ENCODE measurements at regions not wholly inside any gene's neighbourhood (a gene's known extent, or its start where the extent isn't known, plus 50 kb on each side); places are given as distances from the start of the nearest gene placed in this dataset.

DNA sequence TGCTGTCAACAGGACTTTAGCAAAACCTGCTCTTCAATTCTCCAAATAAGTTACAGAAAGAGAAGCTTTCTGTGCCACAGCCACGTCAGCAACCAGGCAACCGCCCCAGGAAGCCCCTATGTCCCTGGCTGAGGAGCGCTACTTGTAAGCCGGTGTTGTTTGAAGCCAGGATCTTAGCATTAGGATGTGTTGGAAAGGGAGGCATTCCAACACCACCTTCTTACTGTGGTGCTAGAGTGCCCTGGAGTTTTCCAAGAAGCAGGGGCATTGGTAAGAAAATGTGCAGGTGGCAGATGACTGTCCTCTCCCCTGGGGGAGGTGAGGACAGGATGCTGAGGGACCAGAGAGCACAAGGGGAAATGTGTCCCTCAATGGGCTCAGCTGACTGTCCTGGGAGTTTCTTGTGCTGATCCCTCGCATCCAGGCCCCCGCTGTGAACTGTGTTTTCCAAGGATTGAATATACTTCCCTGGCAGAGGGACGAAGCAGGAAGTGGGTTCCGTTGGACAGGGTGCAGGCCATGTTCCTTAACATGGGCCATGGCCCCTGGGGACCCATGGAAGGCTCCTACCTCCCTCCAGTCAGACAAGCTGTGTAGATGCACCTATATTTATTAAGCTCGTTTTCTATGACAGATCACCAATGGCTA is 139.6 kb upstream of the GDF10 start:
- Histone ChIP-seq H3K27ac (no peak overlapping the region), H3K4me1 (replicated peaks in 1 of 2) (peaks cover 0 to 5% of the 10 kb centered on the region in 2 donors), H3K9me3 (replicated peaks in 1 of 3) (no peaks in the 10 kb centered on the region), H3K27me3 (no peaks in the 10 kb centered on the region), H3K36me3 (replicated peaks in 1 of 2) (no peaks in the 10 kb centered on the region), H3K4me3 (no peak overlapping the region)
- intact Hi-C loops (cut with DNase I) = no loop called here
- no peak for TF ChIP-seq POLR2A (IDR thresholded peaks at IDR 0.05)
- TF ChIP-seq, protein P1, sequence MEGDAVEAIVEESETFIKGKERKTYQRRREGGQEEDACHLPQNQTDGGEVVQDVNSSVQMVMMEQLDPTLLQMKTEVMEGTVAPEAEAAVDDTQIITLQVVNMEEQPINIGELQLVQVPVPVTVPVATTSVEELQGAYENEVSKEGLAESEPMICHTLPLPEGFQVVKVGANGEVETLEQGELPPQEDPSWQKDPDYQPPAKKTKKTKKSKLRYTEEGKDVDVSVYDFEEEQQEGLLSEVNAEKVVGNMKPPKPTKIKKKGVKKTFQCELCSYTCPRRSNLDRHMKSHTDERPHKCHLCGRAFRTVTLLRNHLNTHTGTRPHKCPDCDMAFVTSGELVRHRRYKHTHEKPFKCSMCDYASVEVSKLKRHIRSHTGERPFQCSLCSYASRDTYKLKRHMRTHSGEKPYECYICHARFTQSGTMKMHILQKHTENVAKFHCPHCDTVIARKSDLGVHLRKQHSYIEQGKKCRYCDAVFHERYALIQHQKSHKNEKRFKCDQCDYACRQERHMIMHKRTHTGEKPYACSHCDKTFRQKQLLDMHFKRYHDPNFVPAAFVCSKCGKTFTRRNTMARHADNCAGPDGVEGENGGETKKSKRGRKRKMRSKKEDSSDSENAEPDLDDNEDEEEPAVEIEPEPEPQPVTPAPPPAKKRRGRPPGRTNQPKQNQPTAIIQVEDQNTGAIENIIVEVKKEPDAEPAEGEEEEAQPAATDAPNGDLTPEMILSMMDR (IDR thresholded peaks at IDR 0.05) = no peak
- DNase-seq = no peak
- WGBS, 4 donors = 81 to 88% (median 86%) methylated on average over 7 to 9 of the region's 9 CpGs

DNA sequence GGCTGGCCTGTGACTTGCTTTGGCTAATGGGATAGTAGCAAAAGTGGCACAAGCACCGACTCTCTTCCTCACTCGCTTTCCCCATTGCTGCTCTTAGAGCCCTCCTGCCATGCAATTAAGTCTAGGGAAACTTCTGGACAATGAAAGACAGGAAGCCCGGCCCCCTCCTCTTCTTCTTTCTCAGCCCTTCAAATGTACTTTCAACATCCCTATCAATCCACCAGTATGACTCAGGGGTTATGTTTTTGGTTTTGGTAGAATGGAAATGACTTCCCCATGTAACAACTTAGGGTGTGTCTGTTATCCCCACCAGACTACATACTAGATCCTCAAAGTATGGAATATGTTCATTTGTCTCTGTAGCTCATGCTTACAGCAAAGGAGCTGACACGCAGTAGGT is 139.0 kb upstream of the GDF10 start:
- TF ChIP-seq POLR2A (IDR thresholded peaks at IDR 0.05) = no peak
- TF ChIP-seq, protein P1 (IDR thresholded peaks at IDR 0.05) = no peak
- 78 to 84% (median 81%) methylated on average over 4 of the region's 4 CpGs for WGBS, 4 donors
- H3K9me3 ChIP-seq (replicated peaks in 1 of 3) = no peaks in the 10 kb centered on the region
- intact Hi-C loops (cut with DNase I) = no loop called here
- DNase-seq = no peak
- H3K36me3 ChIP-seq (replicated peaks in 1 of 2) = no peaks in the 10 kb centered on the region
- H3K4me1 ChIP-seq (replicated peaks in 1 of 2) = peaks cover 0 to 8% of the 10 kb centered on the region in 2 donors
- H3K27me3 ChIP-seq = no peaks in the 10 kb centered on the region
- H3K4me3 ChIP-seq = no peak overlapping the region
- no peak overlapping the region for H3K27ac ChIP-seq

DNA sequence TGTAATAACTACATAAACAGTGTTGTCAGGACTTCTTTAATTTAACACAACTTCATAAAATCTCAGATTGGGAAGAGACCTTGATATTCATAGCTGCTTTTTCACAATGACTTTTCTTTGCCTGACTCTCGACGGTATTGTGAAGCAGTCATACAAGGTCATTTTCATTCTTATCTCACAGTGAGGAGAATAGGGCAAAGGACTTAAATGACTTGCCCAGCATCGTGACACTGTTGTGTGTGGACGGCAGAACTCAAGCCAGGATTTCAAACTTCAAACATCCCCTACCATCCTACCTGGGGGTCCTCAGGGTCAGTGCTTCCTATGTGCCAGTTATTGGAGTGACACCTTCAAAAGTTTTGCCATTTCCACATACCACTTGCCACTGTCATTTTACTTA is 138.5 kb upstream of the GDF10 start:
- Histone ChIP-seq H3K27me3 (no peaks in the 10 kb centered on the region), H3K9me3 (replicated peaks in 1 of 3) (no peaks in the 10 kb centered on the region), H3K4me3 (no peak overlapping the region), H3K27ac (no peak overlapping the region), H3K36me3 (replicated peaks in 1 of 2) (no peaks in the 10 kb centered on the region), H3K4me1 (replicated peaks in 1 of 2) (peaks cover 0 to 11% of the 10 kb centered on the region in 2 donors)
- 23 to 43% (median 38%) methylated on average over 4 of the region's 4 CpGs for WGBS, 4 donors
- intact Hi-C loops (cut with DNase I) = no loop called here
- no peak for TF ChIP-seq POLR2A (IDR thresholded peaks at IDR 0.05)
- DNase-seq = no peak

DNA sequence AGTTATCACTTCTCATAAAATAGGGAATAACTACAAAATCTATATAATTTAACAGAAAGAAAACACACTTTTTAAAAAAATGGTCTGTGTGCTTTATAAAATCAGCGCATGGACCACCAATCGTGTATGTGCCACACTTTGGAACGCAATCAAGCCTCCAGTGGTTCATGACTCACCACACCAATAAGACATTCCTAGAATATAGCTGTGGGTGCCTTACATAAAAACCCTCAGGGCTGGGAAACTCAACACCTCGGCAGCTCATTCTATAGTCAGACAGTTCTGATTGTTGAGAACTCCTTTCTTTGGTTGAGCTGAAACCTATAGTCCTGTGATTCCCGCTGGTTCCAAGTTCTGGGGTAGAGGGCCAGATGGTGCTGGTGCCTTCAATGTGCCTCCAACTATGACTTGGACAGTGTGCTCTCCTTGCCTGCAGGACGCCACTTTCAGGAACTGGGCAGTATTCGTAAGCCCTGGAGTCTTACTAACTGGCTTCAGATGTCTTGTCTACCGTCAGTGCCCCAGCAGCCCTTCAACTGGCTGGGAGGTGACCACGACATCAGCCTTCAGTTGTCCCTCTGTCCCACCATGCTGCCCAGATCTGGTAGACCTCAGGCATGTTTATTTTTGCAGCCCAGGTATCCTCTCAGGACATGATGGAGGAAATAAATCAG is 135.7 kb upstream of the GDF10 start:
- Histone ChIP-seq H3K9me3 (replicated peaks in 1 of 3) (no peaks in the 10 kb centered on the region), H3K27me3 (no peaks in the 10 kb centered on the region), H3K36me3 (replicated peaks in 1 of 2) (no peaks in the 10 kb centered on the region), H3K27ac (no peak overlapping the region), H3K4me1 (replicated peaks in 1 of 2) (peaks cover 0 to 11% of the 10 kb centered on the region in 2 donors), H3K4me3 (no peak overlapping the region)
- TF ChIP-seq, protein P1 (IDR thresholded peaks at IDR 0.05) = no peak
- TF ChIP-seq POLR2A (IDR thresholded peaks at IDR 0.05) = no peak
- intact Hi-C loops (cut with DNase I) = no loop called here
- 88 to 92% (median 90%) methylated on average over 9 of the region's 9 CpGs for WGBS, 4 donors
- DNase-seq = no peak

DNA sequence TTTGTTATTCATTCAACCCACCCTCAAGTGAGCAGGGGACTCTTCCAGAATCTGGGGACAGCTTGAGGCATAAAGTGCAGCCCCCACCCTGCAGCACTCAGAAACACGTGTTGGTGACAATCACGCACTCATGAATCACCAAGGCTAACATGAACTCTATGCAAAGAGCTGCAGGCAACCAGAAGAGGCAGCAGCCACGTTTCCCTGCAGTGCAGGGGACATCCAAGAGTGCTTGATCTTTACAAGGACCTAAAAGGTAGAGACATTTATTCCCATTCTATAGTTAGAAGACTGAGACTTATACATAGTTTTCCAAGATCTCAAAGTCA is 135.2 kb upstream of the GDF10 start:
- Histone ChIP-seq H3K4me3 (no peak overlapping the region), H3K4me1 (replicated peaks in 1 of 2) (peaks cover 0 to 11% of the 10 kb centered on the region in 2 donors), H3K9me3 (replicated peaks in 1 of 3) (no peaks in the 10 kb centered on the region), H3K36me3 (replicated peaks in 1 of 2) (no peaks in the 10 kb centered on the region), H3K27ac (no peak overlapping the region), H3K27me3 (no peaks in the 10 kb centered on the region)
- DNase-seq = no peak
- TF ChIP-seq, protein P1 (IDR thresholded peaks at IDR 0.05) = no peak
- TF ChIP-seq POLR2A (IDR thresholded peaks at IDR 0.05) = no peak
- intact Hi-C loops (cut with DNase I) = no loop called here
- 39 to 83% (median 55%) methylated on average over 3 of the region's 3 CpGs for WGBS, 4 donors
